22Rv1 (cell line): ENCODE measurements at regions not wholly inside any gene's neighbourhood (a gene's known extent, or its start where the extent isn't known, plus 50 kb on each side); places are given as distances from the start of the nearest gene placed in this dataset.

Experiments
- H3K27ac ChIP-seq: fragments of 450-650 bp; 2 replicates; pipeline ENCODE4 v1.5.1; 2017
- CTCF ChIP-seq: fragments of 450-650 bp; IDR thresholded peaks from 2 replicates; pipeline ENCODE4 v1.5.1; 2017; ENCODE audit warnings: mild to moderate bottlenecking
- ZFX ChIP-seq: fragments of 450-650 bp; IDR thresholded peaks from 2 replicates; pipeline ENCODE4 v1.6.1; 2017; ENCODE audit warnings: antibody characterized with exemption, borderline replicate concordance

GRCh38 chr5:98436667-98437066, 336.8 kb upstream of the RGMB start:
- H3K27ac ChIP-seq = no peak overlapping the region
- TF ChIP-seq CTCF (no peak), ZFX (no peak)

- TF ChIP-seq ZFX (no peak), CTCF (no peak)
- H3K27ac ChIP-seq = no peak overlapping the region
Measured at GRCh38 chr5:98442448-98442847, 331.0 kb upstream of the RGMB start.

GRCh38 chr5:98443881-98444280, 329.6 kb upstream of the RGMB start:
- TF ChIP-seq CTCF = no peak
- no peak for TF ChIP-seq ZFX
- H3K27ac ChIP-seq = no peak overlapping the region

GRCh38 chr5:98453296-98453695, 320.2 kb upstream of the RGMB start:
- no peak overlapping the region for H3K27ac ChIP-seq
- TF ChIP-seq ZFX (no peak), CTCF (no peak)

GRCh38 chr5:98454407-98454806, 319.1 kb upstream of the RGMB start:
- TF ChIP-seq ZFX (no peak), CTCF (no peak)
- H3K27ac ChIP-seq = no peak overlapping the region

- H3K27ac ChIP-seq = no peak overlapping the region
Measured at GRCh38 chr5:98454904-98455303, 318.6 kb upstream of the RGMB start.

GRCh38 chr5:98455665-98456064, 317.8 kb upstream of the RGMB start:
- H3K27ac ChIP-seq = no peak overlapping the region

More at GRCh38 chr5:98454904-98455303, 318.6 kb upstream of the RGMB start:
- TF ChIP-seq ZFX (no peak), CTCF (no peak)

More at GRCh38 chr5:98455665-98456064, 317.8 kb upstream of the RGMB start:
- TF ChIP-seq ZFX (no peak), CTCF (no peak)
